Loucy (cell line): ENCODE measurements at regions not wholly inside any gene's neighbourhood (a gene's known extent, or its start where the extent isn't known, plus 50 kb on each side); places are given as distances from the start of the nearest gene placed in this dataset.

ENCODE experiments used
- H2AFZ ChIP-seq: fragments of 200-600 bp; sonication (generic); 2 replicates; pipeline ENCODE4 v1.6.0; 2016; ENCODE audit warnings: antibody characterized with exemption, mild to moderate bottlenecking, low read length, moderate library complexity
- H3F3A ChIP-seq: fragments of 200-600 bp; 2 replicates; pipeline ENCODE4 v1.6.0; 2016; ENCODE audit warnings: antibody characterized with exemption, low read depth, mild to moderate bottlenecking
- H3K27me3 ChIP-seq: fragments of 200-600 bp; sonication (generic); 2 replicates; pipeline ENCODE4 v1.6.1; 2014; ENCODE audit warnings: low read length, mild to moderate bottlenecking; ENCODE audit not compliant: insufficient read depth, poor library complexity, severe bottlenecking
- H3K36me3 ChIP-seq: fragments of 200-600 bp; sonication (generic); 2 replicates; pipeline ENCODE4 v1.6.1; 2016; ENCODE audit warnings: low read length; ENCODE audit not compliant: insufficient read depth
- H3K4me1 ChIP-seq: fragments of 200-600 bp; sonication (generic); 2 replicates; pipeline ENCODE4 v1.5.1; 2014; ENCODE audit warnings: low read length, mild to moderate bottlenecking; ENCODE audit not compliant: insufficient read depth, poor library complexity, severe bottlenecking
- H3K4me2 ChIP-seq: fragments of 200-600 bp; sonication (generic); 2 replicates; pipeline ENCODE4 v1.6.0; 2014; ENCODE audit warnings: antibody characterized with exemption, low read length, low read depth, mild to moderate bottlenecking; ENCODE audit not compliant: poor library complexity, severe bottlenecking
- H3K4me3 ChIP-seq: fragments of 200-600 bp; sonication (generic); 2 replicates; pipeline ENCODE4 v1.5.1; 2014; ENCODE audit warnings: low read length, mild to moderate bottlenecking, mixed read lengths; ENCODE audit not compliant: poor library complexity, severe bottlenecking
- H3K79me2 ChIP-seq: fragments of 200-600 bp; sonication (generic); 2 replicates; pipeline ENCODE4 v1.6.1; 2014; ENCODE audit warnings: low read length; ENCODE audit not compliant: insufficient read depth
- H3K9ac ChIP-seq: fragments of 200-600 bp; sonication (generic); 2 replicates; pipeline ENCODE4 v1.6.0; 2014; ENCODE audit warnings: mild to moderate bottlenecking, low read depth, low read length, moderate library complexity; ENCODE audit not compliant: poor library complexity, severe bottlenecking
- H3K9me2 ChIP-seq: fragments of 200-600 bp; sonication (generic); replicated peaks from 2 replicates; pipeline ENCODE4 v1.6.1; 2016; ENCODE audit warnings: low read depth, low read length, mixed read lengths
- H3K9me3 ChIP-seq: fragments of 200-600 bp; sonication (generic); 2 replicates; pipeline ENCODE4 v1.6.1; 2014; ENCODE audit warnings: mild to moderate bottlenecking, antibody characterized with exemption, low read length, low read depth; ENCODE audit not compliant: insufficient read depth
- H4K20me1 ChIP-seq: fragments of 200-600 bp; sonication (generic); 2 replicates; pipeline ENCODE4 v1.6.0; 2014; ENCODE audit warnings: antibody characterized with exemption, low read length, mild to moderate bottlenecking; ENCODE audit not compliant: insufficient read depth, poor library complexity, severe bottlenecking
- CTCF ChIP-seq: fragments of 200-600 bp; sonication (generic); conservative IDR thresholded peaks from 2 replicates; pipeline ENCODE4 v1.5.1; 2014; ENCODE audit warnings: mild to moderate bottlenecking, antibody characterized with exemption, low read length
- EZH2phosphoT487 ChIP-seq: fragments of 200-600 bp; IDR thresholded peaks from 2 replicates; pipeline ENCODE4 v1.6.1; 2018; ENCODE audit warnings: antibody characterized with exemption, mild to moderate bottlenecking, moderate library complexity, borderline replicate concordance

GRCh38 chr11:96706761-96707160 lies 316.9 kb downstream of the JRKL start:
- no peak overlapping the region for H3K9ac ChIP-seq
- H3K79me2 ChIP-seq: no peaks in the 10 kb centered on the region
- H4K20me1 ChIP-seq: no peaks in the 10 kb centered on the region
- H3K36me3 ChIP-seq: no peaks in the 10 kb centered on the region
- H3K4me1 ChIP-seq: no peaks in the 10 kb centered on the region
- no peak overlapping the region for H3K4me2 ChIP-seq
- no peaks in the 10 kb centered on the region for H3K27me3 ChIP-seq
- TF ChIP-seq CTCF: no peak
- TF ChIP-seq EZH2phosphoT487: no peak
- H3K9me2 ChIP-seq: no peaks in the 10 kb centered on the region
- H3K4me3 ChIP-seq: no peak overlapping the region
- no peaks in the 10 kb centered on the region for H3F3A ChIP-seq
- H3K9me3 ChIP-seq: no peaks in the 10 kb centered on the region
- no peak overlapping the region for H2AFZ ChIP-seq

GRCh38 chr11:96707273-96707672 lies 317.5 kb downstream of the JRKL start:
- H3K27me3 ChIP-seq: no peaks in the 10 kb centered on the region
- no peaks in the 10 kb centered on the region for H3K36me3 ChIP-seq
- no peaks in the 10 kb centered on the region for H3K79me2 ChIP-seq
- no peak overlapping the region for H3K9ac ChIP-seq
- TF ChIP-seq CTCF (no peak), EZH2phosphoT487 (no peak)
- no peaks in the 10 kb centered on the region for H3K9me3 ChIP-seq
- no peak overlapping the region for H2AFZ ChIP-seq
- no peaks in the 10 kb centered on the region for H3K9me2 ChIP-seq
- no peak overlapping the region for H3K4me2 ChIP-seq
- no peaks in the 10 kb centered on the region for H3F3A ChIP-seq
- no peaks in the 10 kb centered on the region for H3K4me1 ChIP-seq
- H4K20me1 ChIP-seq: no peaks in the 10 kb centered on the region
- no peak overlapping the region for H3K4me3 ChIP-seq

- H4K20me1 ChIP-seq: no peaks in the 10 kb centered on the region
- no peak overlapping the region for H2AFZ ChIP-seq
- no peaks in the 10 kb centered on the region for H3K9me2 ChIP-seq
- H3K79me2 ChIP-seq: no peaks in the 10 kb centered on the region
- H3K9me3 ChIP-seq: no peaks in the 10 kb centered on the region
- no peak overlapping the region for H3K4me3 ChIP-seq
- H3K36me3 ChIP-seq: no peaks in the 10 kb centered on the region
- H3K27me3 ChIP-seq: no peaks in the 10 kb centered on the region
- TF ChIP-seq EZH2phosphoT487 (no peak), CTCF (no peak)
- no peaks in the 10 kb centered on the region for H3F3A ChIP-seq
- no peak overlapping the region for H3K9ac ChIP-seq
- H3K4me2 ChIP-seq: no peak overlapping the region
- no peaks in the 10 kb centered on the region for H3K4me1 ChIP-seq
Observed at GRCh38 chr11:96708219-96708878, 318.5 kb downstream of the JRKL start.
